Astrocyte of the cerebellum (primary cell): ENCODE measurements at regions not wholly inside any gene's neighbourhood (a gene's known extent, or its start where the extent isn't known, plus 50 kb on each side); places are given as distances from the start of the nearest gene placed in this dataset.
"Not testable (repeated sequence)": the region's sequence is repeated elsewhere in the genome, so short reads cannot be mapped to it uniquely, and the experiment has no call there.

Experiments used
- DNase-seq: peaks from one replicate; pipeline ENCODE4 v3.0.0-alpha.2; 2011; ENCODE audit warnings: low read depth
- H3K4me3 ChIP-seq: 2 replicates; pipeline ENCODE4 v1.5.1; 2011; ENCODE audit warnings: mild to moderate bottlenecking, low read depth, low read length, moderate library complexity
- CTCF ChIP-seq: IDR thresholded peaks from 2 replicates; pipeline ENCODE4 v1.5.1; 2012; ENCODE audit warnings: low read length, low read depth, moderate library complexity, mild to moderate bottlenecking; ENCODE audit errors: missing control alignments
- in situ Hi-C: cut with HindIII; loops from 2 replicates; pipeline ENCODE4 v1.10.0; 2017; ENCODE audit warnings: low sequenced_read_pairs

GRCh38 chr6:94584211-94584610 is 993.1 kb upstream of the MANEA start:
- H3K4me3 ChIP-seq = no peak overlapping the region
- no peak for DNase-seq
- no peak for TF ChIP-seq CTCF
- in situ Hi-C loops = no loop called here

- in situ Hi-C loops = no loop called here
- DNase-seq = no peak
- no peak for TF ChIP-seq CTCF
- no peak overlapping the region for H3K4me3 ChIP-seq
Observed at GRCh38 chr6:94570581-94570980, 1006.8 kb upstream of the MANEA start.

GRCh38 chr6:94562846-94563245 is 1014.5 kb upstream of the MANEA start:
- no peak for TF ChIP-seq CTCF
- in situ Hi-C loops = no loop called here
- no peak for DNase-seq
- H3K4me3 ChIP-seq = no peak overlapping the region

GRCh38 chr6:94559829-94560537 is 1017.4 kb upstream of the MANEA start:
- in situ Hi-C loops = no loop called here
- H3K4me3 ChIP-seq = no peak overlapping the region
- no peak for DNase-seq
- TF ChIP-seq CTCF = no peak

GRCh38 chr6:94557207-94557606 is 1020.1 kb upstream of the MANEA start:
- H3K4me3 ChIP-seq, in situ Hi-C loops, DNase-seq: not testable (repeated sequence)

GRCh38 chr6:94548201-94548600 is 1029.1 kb upstream of the MANEA start:
- no peak for DNase-seq
- in situ Hi-C loops = no loop called here
- no peak for TF ChIP-seq CTCF
- H3K4me3 ChIP-seq = no peak overlapping the region

GRCh38 chr6:94535798-94536197 is 1041.5 kb upstream of the MANEA start:
- no peak overlapping the region for H3K4me3 ChIP-seq
- no peak for TF ChIP-seq CTCF
- in situ Hi-C loops = no loop called here

More at GRCh38 chr6:94535798-94536197, 1041.5 kb upstream of the MANEA start:
- no peak for DNase-seq
